ENCODE measurements at regions not wholly inside any gene's neighbourhood (a gene's known extent, or its start where the extent isn't known, plus 50 kb on each side); places are given as distances from the start of the nearest gene placed in this dataset.
"Not testable (repeated sequence)": the region's sequence is repeated elsewhere in the genome, so short reads cannot be mapped to it uniquely, and the experiment has no call there.

DNA sequence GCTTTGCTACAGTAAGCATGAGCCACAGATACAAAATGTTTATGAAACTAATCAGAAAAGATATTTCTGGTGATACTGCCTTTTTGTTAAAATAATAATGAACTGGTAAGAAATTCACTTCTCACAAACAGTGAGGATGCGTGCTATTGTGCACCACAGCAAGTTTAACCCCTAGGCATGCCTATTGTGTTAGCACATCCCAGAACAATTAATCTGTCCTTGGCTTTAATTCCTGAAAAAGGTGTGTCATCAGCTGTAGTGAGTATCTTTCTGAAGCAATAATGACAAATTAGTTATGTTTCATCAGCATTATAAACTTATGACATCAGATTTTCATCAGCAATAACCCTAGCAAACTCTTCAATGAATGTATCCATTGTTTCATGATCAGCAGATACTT is 1307.2 kb downstream of the EFNA5 start:
- DNase-seq (ENCODE audit: low read depth, low spot score): no peak
- H3K27ac ChIP-seq: peak overlapping the region; percentile 30

DNA sequence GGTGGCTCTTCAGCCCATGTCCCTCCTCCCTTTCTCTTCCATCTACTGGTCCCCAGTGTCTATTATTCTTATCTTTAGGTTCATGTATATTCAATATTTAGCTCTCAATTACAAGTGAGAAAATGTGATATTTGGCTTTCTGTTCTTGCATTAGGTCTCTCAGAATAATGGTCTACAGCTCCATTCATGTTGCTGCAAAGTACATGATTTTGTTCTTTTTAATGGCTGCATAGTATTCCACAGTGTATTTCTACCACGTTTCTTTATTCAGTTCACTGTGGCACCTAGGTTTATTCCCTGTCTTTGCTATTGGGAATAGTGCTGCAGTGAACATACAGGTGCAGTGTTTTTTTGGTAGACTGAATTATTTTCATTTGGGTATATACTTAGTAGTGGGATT is 1308.8 kb downstream of the EFNA5 start:
- no peak for DNase-seq (ENCODE audit: low read depth, low spot score)
- H3K27ac ChIP-seq: no peak overlapping the region

DNA sequence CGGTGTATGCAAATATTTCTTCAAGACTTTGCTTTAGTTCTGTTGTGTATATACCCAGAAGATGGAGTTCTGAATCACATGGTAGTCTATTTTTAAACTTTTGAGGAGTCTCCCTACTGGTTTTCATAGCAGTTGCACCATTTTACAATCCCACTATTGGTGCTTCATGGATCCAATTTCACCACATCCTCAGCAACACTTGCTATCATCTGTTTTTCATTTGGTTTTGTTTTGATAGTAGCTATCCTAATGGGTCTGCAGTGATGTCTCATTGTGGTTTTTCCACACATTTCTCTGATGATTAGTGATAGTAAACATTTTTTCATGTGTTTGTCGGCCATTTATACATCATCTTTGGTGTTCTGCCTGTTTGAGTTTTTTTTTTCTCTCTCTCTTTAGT is 1339.3 kb downstream of the EFNA5 start:
- no peak overlapping the region for H3K27ac ChIP-seq
- DNase-seq (ENCODE audit: low read depth, low spot score): no peak

DNA sequence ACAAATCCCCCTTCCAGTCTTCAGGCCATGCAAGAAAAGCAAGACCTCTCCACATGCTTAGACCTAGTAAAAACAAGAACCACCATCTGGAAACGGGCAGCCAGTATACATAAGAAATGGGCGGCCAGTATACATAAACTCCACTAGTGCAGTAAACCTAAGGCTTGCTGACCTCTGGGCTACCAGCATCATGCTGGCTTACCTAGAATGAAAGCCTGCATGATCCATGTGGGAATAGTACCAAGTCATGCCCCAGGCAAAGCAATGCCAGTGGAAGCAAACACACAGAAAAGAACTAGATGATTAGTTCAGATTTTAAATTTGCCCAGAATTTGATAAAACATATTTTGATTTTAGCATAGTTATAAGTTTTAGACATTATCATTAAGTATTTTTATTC is 1346.4 kb downstream of the EFNA5 start:
- no peak for DNase-seq (ENCODE audit: low read depth, low spot score)
- H3K27ac ChIP-seq: no peak overlapping the region

DNA sequence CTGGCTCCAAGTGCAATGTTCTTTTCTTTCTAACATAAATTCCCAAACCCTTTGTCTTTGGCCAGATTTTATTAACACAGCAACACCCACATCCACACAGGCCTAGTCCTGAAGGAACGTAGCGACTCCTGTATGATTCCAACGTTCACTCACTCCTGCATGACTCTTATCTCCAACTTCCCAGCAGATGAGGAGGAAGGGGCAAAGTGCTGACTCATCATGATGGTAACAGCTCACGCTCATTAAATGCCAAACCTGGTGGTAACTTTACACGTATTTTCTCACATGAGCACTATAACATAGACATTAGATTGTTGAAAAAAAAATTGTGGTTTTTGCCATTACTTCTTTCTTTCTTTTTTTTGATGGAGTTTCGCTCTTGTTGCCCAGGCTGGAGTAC is 1349.5 kb downstream of the EFNA5 start:
- no peak overlapping the region for H3K27ac ChIP-seq
- DNase-seq (ENCODE audit: low read depth, low spot score): no peak

DNA sequence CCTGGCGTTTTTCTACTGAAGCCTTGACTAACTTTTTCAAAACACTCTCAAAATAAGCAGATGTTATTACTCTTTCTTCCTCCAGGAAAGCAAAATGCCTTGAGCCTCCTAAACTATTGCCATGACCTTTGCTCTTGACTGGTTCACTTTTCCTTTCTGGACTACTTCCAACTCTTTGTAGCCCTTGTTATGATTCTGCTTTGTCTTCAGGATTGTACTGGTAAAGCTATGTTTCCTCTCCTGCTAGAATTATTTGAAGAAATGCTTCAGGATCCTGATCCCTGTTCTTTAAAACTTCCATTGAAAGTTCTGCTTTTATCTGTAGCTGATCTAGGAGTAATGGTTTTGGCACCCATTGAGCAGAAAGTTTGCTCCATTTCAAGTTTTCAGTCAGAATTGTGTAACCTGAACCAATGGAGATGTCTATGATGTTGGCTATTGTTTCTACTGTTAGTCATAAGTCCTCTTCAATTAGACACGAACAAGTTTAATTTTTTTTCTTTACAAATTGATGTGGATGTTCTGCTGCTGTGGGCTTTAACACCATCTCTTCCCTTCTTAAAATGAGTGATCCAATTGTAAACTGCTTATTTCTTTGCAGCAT is 1356.4 kb downstream of the EFNA5 start:
- DNase-seq (ENCODE audit: low read depth, low spot score): no peak
- H3K27ac ChIP-seq: no peak overlapping the region

DNA sequence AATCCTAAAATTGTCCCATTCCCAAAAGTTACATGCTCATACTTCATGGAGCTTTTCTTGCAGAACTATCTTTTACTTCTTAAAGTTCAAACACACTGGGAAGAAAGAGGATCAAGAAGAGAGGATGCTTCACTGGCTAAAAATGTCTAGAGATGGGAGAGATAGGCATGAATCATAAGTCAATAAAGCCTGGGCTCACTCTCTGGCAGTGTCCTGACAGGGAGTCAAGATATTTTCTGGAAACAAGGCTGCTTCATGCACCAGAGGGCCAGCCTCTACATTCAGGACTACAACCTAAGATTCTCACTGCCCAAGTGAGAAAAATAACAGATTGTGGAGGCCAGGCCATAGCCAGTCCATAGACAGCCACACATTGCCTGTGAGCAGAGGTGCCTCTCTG is 1358.4 kb downstream of the EFNA5 start:
- no peak overlapping the region for H3K27ac ChIP-seq
- DNase-seq (ENCODE audit: low read depth, low spot score): peak; percentile 33

DNA sequence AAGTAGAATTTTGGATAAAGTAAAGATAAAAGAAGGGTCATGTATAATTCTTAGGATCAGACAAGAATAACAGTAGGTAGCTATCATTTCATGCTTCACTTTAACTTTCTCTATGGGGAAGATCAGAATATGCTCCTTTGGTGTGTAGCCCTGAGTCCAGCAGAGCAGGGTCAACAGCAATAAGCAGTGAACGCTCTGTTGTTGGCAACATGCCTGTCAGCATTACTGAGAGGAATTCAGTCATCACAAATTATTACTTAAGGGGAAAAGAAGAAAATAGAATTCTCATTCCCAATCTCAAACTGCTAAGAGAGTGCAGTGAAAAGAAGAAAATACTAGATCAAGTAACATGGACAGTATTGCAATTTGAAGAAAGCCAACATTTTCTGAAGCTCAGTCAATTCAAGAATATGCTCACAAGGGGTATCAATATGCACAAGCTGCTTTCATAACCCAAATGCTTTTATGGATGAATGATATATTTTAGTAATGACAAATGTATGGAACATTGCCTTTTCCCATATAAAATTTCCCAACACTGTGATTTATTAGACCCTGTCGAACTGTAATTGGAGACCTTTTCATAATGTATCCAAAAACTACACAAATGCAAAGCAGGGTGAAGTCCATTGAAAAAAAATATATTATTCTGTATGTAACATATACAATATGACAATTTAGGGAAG is 1359.4 kb downstream of the EFNA5 start:
- no peak overlapping the region for H3K27ac ChIP-seq
- DNase-seq (ENCODE audit: low read depth, low spot score): no peak

DNA sequence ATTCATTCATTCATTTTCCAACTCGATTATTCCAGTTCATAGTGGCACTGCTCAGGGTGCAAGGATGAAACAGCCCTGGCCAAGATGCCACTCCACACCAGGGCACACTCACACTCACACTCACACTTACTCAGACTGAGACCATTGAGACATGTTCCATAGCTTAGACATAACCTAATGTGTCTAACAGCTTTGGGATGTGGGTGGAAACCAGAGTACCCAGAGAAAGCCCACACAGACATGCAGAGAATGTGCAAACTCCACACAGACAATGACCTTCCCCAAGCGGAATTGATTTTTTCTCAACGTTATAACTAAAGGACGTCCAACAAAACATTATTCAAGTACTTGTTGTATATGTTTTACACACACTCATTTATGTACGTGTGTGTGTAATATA is 1363.5 kb downstream of the EFNA5 start:
- H3K27ac ChIP-seq: no peak overlapping the region
- no peak for DNase-seq (ENCODE audit: low read depth, low spot score)

DNA sequence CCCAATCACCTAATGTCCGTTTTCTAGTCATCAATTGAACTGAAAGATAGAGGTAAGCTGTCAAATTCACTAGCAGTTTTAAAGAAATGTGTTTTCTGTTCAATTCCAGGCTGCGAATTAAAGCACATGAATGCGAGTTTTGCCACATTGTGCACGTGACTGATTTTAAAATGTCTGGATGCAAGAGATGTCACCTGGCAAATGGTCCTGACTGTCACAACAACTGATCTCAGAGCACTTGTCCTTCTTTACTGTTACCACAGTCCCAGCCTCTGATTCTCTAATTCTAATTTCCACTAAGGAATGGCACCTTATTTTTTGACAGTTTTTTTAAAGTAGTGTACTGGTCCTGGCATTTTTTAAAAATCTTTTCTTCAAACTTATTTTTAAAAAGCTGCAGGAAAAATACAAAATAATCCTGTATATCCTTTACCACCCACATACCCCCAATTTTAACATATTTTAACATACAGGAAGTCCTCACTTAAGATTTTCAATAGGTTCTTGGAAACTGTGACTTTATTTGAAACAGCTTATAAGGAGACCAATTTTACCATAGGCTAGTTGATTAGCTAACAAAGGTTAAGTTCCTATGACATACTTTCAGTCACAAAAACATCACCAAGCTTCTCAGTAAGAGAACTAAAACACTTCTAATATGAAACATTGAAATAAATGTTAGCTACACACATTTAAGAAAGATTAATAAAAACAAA is 1364.3 kb downstream of the EFNA5 start:
- DNase-seq (ENCODE audit: low read depth, low spot score): no peak

DNA sequence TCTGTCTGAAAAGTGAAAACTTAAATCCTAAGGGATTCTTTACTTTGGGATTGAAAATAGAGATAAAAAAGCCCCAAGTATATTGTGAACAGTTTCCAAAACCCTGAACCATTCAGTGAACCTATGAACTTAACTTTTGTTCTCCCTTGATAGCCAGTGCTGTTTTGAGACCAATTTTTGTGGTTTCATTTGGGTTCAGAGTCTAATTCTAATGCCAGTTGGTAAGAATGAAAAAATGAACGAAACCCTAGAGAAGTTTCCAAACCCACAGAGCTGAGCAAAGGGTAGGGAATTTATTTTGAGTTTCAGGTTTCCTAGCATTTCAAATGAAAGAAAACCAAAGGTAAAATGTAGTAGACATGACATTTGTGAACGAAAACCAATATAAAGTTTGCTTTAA is 1366.8 kb downstream of the EFNA5 start:
- H3K27ac ChIP-seq: no peak overlapping the region
- DNase-seq (ENCODE audit: low read depth, low spot score): no peak

More for the DNA sequence above, 1364.3 kb downstream of the EFNA5 start:
- H3K27ac ChIP-seq: no peak overlapping the region

DNA sequence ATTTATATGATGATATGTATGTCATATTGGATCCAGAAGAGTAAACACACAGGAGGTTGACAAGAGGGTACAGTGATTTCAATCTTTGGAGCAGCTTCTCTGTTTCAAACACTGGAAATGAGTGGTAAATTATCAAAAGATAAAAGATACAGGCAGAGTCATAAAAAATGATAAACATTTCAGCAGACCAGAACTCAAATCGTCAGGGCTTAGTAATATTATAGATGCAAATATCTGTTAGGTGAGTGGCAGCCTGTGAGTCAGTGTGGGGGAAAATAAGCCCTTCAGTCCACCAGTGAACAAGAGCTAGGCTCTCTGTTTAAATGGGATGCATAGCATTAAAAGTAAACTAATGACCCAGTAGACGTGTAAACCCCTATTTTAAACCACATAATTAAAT is 1378.1 kb downstream of the EFNA5 start:
- no peak for DNase-seq (ENCODE audit: low read depth, low spot score)
- no peak overlapping the region for H3K27ac ChIP-seq

DNA sequence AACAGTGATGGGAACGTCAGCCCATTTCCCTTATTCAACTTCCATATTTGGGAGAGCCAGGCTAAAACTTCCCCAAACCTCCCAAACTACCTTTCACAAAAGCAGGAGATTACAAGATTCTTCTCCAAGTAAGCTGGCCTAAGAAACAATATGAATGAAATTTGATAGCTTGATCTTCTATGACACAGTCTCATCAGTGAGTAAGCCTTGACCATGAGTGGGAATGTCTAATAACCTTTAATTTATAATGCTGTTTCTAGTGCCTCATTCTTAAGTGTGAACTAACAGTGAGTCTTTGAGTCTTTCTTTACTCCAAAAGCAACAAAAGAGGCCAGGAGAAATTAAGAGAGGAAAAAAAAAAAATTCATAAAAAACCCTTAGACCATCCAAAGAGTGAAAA is 1379.9 kb downstream of the EFNA5 start:
- no peak overlapping the region for H3K27ac ChIP-seq
- DNase-seq (ENCODE audit: low read depth, low spot score): peak; percentile 1

DNA sequence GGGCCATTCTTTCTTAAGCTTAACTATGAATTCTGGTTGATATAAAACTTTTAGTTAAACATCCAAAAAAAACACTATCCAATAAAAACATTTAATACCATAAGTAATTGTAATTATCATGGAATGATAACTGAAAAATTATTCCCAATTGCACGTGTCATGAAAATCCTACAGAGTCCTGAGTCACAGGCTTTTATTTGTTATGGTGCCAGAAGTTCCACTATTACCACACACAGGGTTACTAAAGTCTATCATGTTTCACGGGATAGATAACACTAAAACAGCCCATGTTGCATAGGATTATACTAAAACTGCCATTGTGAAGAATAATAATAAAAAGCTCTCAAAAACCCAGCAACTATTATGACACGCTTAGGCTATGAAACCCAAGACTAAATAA is 1381.8 kb downstream of the EFNA5 start:
- DNase-seq (ENCODE audit: low read depth, low spot score): no peak

DNA sequence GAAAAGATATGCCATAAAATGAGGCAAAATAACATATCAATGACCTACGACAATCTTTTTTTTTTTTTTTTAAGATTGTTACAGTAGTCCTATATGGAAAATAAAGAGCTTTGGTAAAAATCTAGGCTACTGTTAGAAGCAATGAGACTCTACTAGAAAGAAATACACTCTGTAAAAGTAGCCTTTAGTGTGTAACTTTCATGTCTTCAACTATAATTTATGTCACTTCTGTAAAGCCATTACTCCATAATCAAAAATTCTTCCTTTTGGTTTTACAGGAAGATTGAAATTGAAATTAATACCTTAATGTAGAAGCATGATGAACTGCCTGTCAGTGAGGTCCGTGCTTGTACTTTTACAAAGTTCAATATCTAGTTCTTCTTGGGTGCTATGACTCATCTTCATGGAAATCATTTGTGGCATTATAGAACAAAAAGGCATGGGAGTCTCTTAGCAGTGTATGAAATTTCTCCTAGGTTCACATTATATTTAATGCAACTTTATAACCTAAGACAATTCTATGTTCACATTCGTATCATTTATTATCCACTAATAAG is 1393.1 kb downstream of the EFNA5 start:
- no peak for DNase-seq (ENCODE audit: low read depth, low spot score)
- H3K27ac ChIP-seq: no peak overlapping the region

More for the DNA sequence above, 1381.8 kb downstream of the EFNA5 start:
- H3K27ac ChIP-seq: no peak overlapping the region

DNA sequence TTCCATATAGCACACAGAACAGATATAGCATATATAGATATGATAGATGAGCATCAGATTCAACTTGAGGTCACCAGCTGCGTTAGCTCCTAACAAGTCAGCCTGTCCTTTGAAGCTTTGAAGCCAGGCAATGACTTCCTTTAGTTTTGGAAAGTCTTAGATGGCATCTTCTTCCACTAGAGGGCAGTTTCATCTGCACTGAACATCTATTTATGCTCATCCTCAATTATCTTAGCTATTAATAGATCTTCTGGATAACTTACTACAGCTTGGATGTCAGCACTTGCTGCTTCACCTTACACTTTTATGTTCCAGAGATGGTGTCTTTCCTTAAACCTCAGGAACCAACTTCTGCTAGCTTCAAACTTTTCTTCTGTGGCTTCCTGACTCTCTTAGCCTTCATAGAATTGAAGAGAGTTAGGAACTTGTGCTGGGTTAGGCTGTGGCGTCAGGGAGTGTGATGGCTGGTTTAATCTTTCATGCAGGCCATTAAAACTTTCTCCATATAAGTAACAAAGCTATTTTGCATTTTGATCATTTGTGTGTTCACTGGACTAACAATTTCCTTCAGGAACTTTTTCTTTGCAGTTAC is 1401.4 kb downstream of the EFNA5 start:
- H3K27ac ChIP-seq: no peak overlapping the region
- DNase-seq (ENCODE audit: low read depth, low spot score): no peak

DNA sequence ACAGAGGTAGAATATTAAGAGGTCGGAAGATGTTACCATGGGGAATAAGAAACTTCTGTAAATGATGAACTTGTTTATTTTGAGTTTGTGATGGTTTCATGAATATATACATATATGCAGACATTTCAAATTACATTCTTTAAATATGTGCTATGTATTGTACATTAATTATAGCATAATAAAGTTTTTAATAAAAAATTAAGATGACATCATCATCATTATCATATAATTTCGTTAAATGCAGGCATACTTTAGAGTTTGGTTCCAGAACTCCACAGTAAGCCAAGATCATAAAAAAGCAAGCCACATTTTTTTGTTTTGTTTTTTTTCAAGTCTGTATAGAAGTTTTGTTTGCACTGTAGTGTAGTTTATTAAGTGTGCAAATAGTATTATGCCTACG is 1403.5 kb downstream of the EFNA5 start:
- no peak overlapping the region for H3K27ac ChIP-seq
- DNase-seq (ENCODE audit: low read depth, low spot score): no peak

DNA sequence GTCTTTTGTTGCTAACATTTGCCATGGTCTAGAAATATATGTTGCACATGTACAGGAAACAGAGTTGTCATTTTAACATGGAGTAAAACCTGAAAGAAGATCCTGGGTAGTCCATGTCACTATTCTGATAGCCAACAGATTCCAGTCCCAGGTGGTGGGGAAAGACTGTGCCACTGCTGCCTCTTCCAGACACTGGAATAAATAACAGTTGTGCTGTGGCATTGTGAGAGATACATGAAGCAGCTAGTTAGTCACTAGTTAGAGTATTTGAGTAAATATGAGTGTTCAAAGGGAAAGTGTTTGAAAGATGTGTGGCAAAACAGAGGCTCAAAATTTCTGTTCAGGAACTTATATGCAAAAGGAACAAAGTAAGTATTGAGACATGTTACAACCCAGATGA is 1408.3 kb downstream of the EFNA5 start:
- no peak for DNase-seq (ENCODE audit: low read depth, low spot score)
- H3K27ac ChIP-seq: no peak overlapping the region

DNA sequence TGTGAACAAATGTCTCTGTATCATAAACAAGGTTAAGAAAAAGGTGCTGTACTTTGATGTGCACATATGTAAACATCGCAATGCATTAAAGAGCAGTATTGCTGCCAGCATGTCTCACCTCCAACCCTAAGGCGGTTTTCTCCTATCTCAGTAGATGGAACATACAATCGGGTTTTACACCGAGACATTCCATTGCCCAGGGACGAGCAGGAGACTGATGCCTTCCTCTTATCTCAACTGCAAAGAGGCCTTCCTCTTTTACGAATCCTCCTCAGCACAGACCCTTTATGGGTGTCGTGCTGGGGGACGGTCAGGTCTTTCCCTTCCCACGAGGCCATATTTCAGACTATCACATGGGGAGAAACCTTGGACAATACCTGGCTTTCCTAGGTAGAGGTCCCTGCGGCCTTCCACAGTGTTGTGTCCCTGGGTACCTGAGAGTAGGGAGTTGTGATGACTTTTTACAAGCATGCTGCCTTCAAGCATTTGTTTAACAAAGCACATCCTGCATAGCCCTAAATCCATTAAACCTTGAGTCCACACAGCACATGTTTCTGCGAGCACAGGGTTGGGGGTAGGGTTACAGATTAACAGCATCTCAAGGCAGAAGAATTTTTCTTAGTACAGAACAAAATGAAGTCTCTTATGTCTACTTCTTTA is 1411.2 kb downstream of the EFNA5 start:
- not testable (repeated sequence) for H3K27ac ChIP-seq; DNase-seq (ENCODE audit: low read depth, low spot score)

DNA sequence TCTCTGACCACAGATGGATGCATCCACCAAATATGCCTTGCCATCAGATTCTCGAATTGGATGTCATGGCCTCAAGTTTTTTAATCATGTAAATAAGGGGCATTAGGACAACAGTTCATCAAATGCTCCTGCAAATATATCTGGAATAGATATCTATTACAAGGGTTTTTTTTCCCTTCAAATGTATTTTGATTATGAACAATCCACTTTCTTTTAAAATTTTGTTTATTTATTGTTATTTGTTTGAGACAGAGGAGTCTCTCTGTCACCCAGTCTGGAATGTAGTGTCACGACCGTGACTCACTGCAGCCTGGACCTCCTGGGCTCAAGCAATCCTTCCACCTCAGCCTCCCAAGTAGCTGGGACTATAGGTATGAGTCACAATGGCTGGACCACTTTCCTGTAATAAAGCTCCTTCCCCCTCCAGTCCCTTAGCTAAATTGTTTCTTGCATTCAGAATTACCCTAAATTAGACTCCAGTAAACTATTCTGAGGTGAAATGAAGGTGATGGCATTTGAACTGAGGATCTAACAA is 1412.1 kb downstream of the EFNA5 start:
- no peak overlapping the region for H3K27ac ChIP-seq
- DNase-seq (ENCODE audit: low read depth, low spot score): no peak
